ENCODE measurements at regions not wholly inside any gene's neighbourhood (a gene's known extent, or its start where the extent isn't known, plus 50 kb on each side); places are given as distances from the start of the nearest gene placed in this dataset.

DNA sequence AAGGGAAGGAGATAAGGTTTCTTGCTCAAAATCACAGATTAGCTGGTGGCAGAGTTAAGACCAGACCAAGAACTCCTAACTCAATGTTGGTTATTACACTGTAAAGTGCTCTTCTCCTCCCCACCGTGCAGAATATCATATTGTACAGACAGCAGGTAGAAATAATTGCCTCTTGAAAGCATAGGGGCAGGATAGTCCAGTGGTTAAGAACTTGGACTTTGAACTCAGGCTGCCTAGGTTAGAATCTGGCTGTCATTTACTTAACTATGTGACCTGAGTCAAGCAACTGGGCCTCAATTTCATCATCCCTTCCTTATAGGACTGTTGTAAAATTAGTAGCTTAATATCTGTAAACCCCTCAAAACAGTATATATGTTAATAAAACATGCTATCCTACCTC, 114.9 kb upstream of the HIVEP3 start:
- DNase-seq, result no peak

DNA sequence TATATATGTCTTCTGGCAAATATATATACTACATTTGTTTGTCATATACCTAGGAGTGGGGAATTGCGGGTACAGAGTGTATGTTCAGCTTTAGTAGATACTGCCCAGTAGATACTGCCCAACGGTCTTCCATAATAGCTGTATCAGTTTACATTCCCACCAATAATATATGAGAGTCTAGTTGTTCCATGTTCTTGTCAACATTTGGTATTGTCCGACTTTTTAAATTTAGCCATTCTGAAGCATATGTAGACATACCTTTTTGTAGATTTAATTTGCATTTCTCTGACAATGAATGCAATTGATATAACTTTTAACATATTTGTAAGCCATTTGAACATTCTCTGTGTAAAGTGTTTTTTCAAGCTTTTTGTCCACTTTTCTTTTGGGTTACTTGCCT, 99.0 kb upstream of the HIVEP3 start:
- no peak for DNase-seq

DNA sequence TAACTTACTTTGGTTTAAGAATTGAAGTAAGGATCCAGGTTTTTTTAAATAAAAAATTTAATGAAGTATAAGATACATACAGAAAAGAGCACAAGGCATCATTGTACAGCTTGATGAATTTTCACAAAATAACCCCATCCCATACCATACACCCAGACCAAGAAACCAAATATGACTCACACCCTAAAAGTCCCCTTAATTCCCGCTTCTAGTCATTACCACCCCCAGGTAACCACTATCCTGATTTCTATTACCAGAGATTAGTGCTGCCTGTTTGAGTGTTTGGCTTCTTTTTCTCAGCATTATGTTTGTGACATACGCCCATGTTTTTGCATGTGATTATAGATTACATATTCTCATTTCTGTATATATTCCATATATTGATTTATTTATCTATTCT, 98.5 kb upstream of the HIVEP3 start:
- DNase-seq, result no peak

DNA sequence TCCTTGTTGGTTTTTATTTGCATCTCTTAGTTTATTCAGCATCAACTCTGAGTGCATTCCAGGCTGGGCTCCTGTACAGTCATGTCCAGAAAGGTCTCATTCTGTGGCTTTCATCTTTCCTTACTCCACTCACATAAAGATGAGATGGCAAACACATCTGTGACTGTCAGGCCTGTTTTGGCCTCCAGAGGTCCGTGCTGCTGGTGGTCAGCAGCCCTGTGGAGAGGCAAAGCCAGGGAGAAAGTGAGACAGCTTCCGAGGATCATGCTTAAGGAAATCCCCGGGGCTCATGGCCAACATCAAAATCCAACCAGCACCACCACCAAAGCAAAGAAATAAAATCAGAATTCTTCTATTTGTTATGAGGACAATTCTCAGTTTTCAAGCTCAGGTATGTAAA, 96.1 kb upstream of the HIVEP3 start:
- no peak for DNase-seq

DNA sequence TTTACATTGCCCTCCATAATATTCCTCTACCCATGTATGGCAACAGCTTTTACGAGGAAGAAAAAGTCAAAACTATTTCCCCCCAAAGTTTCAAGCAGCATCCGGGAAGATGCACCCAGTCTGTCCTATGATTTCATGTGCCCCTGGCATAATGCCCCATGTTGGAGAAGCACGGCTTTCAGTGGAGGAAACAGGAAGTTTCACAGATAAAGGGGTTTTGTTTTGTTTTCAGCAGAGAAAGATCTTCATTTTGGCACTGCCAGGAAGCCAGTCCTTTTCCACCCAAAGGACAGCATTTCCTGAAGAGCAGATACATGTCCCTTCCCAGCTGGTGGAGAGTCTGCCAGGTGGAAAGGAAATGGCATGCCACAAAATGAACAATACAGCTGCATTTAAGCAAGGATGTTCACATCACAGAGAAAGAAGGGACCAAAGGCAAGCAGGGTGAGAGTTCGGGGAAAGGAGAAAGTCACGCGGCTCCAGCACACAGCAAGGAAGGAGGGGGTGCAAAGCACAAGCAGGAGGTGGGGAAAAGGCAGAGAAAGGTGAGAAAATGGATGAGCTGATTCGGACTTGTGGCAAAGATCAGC, 95.3 kb upstream of the HIVEP3 start:
- no peak for DNase-seq

DNA sequence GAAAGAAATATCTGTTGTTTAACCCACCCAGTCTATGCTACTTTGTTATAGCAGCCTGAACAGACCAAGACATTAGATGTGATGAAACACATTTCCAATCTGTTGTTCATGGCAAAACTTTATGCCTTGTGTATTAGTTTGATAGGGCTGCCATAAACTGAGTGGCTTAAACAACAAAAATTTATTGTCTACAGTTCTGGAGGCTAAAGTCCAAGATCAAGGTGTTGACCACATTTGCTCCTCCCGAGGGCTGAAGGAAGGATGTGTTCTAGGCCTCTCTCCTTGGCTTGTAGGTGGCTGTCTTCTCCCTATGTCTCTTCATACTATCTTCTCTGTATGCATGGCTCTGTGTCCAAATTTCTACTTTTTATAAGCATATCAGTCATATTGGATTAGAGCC, 94.1 kb upstream of the HIVEP3 start:
- DNase-seq, result no peak

DNA sequence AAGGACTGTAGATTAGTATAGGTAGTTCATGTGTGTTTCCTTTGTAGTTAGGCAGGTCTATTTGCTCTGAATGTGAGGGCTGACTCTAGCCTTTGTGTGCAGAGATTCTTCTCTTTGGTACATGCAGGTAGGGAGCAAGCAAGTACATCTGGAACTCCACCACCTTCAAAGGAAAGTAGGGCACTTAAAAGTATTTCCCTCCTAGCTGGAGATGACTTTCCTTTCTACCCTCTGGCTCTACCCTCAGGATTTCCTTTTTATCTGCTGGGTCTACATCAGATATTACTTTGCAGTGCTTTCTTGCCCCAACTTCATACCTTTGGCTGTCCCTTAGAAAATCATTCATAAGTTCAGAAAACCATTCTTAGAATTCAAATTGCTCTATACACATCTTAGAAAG, 91.7 kb upstream of the HIVEP3 start:
- DNase-seq, result no peak

DNA sequence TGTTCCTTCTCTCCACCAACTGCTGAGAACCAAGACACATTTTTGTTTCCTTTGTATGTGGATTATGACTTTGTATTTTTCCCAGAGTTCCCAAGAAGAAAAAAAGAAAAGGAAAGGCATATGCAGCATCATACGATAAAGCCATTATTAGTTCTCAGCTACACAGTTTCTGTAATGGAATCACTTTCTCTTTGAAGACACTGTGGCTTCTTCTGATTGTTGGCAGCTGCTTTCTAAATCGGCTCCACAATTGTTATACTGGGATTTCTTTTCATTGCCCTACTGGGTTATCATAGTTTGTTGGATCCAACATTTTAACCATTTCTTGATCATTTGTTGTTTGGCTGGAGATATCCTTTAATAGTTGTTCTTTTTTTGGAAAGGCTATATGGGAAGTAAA, 89.5 kb upstream of the HIVEP3 start:
- DNase-seq, result no peak

DNA sequence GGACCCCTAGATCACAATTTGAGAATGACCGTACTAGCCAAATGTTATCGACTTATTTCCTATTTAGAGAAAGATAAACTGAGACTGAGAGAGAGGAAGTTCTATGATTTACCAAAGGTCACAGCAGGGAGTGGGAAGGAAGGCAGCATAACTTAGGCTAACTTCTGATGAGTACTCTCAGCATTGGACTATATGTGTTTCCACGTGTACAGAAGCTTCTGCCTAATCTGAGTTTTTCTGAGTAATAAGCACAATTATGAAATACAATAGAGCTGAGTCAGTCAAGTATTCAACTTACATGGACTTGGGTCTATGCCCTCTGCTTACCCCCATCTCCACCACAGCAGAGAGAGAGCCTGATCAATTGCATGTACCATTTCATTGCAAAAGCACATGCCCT, 88.1 kb upstream of the HIVEP3 start:
- DNase-seq, result no peak

DNA sequence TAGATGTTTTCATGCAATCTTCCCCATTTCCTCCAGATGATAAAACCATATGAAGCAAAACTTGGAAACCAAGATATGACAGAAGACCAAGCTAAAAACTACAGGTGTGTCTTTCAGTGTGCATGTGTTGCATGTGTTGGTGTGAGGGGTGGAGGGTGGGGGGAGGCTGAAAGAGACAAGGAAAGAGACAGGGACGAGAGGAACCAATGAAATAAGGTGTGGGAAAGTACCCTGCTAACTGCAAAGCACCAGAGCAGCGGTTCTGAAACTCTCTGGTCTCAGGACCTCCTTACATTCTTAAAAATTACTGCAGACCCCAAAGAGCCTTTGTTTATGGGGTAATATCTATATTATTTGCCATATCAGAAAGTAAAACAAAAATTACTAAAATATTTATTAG, 87.4 kb upstream of the HIVEP3 start:
- no peak for DNase-seq

DNA sequence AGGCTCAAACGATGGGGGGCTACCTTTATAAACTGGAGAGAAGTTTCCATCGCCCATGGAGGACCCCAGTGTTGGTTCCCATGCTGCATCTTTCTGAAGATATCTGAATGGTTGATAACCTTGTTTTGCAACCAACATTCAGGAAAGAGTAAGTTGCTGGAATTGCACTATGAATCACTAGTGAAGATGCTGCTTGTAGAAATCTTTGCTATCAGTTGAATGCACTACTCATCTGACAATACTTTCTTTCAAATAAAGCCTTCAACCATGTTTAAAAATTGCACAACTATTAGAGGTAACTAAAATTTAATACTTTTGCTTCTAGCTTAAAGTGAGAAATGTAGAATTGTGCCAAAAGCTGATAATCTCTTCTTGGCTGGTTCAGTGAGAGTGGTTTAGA, 86.8 kb upstream of the HIVEP3 start:
- no peak for DNase-seq

DNA sequence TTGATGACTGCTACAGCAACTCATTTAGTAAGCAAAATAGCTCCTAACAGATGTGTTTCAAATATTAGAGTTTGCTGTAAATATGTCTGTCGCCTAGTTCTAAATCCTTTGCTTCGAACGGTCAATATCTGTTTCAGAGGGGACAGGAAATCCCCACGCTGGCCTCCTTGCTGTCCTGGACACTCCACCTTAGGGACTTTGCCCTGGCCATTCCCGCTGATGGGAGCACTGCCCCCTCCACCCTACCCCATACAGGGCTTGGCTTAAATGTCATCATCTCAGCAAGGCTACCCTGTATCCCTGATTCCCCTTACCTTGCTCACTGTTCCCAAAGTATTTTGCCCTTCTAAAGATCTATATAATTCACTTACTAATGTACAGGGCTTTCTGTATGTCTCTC, 86.1 kb upstream of the HIVEP3 start:
- no peak for DNase-seq

DNA sequence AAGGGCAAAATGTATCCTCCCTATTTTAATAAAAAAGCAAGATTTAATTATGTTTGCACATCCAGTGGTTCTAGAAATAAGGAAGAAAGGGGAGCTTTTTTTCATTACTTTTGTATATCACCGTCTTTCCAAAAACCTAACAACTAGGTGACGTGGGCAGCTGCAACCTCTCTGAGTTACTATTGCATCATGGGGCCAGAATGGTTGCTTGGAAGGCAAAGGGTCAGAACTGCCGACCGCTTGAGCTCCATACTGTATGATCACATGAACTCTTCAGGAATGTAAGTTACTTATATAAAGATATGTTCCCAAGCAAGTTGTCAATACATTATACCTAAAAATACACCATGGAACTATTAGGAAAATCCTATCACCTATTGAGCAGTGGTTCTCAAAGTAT, 85.6 kb upstream of the HIVEP3 start:
- DNase-seq, result no peak

DNA sequence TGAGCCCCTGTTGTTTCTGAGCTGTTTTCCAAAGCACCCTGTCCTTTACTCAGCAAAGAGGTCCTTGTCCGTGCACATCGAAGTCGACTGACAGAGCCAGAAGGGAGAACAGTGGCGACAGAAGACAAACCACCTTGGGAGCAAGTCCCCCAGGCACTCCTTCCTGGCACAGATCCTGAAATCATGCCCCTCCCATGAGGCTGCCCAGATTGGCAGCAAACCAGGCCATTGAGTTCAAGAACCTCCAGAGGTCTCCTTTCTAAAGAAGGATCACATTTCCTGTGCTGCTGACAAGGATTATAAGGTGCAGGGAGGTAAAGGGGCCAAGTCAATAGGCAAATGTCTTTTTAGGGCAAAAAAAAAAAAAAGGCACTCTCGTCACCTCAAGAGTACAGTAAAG, 84.7 kb upstream of the HIVEP3 start:
- DNase-seq, result peak; percentile 78

DNA sequence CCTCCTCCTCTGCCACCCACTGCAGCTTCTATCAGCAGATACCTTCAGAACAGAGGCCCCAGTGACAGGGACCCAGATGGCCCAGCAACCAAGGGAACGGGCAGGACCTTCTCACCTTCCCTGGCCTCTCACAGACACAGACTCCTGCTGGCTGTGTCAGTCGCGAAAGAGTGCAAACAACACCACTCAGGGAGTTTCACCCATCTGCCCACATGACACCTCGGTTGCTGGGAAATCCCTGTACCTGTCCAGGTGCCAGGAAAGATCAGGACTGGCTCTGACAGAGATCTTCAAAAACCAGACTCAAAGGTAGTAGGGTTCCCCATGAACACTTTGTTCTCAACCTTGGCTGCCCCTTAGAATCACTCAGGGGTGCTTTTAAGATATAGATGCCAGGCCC, 83.5 kb upstream of the HIVEP3 start:
- DNase-seq, result no peak

DNA sequence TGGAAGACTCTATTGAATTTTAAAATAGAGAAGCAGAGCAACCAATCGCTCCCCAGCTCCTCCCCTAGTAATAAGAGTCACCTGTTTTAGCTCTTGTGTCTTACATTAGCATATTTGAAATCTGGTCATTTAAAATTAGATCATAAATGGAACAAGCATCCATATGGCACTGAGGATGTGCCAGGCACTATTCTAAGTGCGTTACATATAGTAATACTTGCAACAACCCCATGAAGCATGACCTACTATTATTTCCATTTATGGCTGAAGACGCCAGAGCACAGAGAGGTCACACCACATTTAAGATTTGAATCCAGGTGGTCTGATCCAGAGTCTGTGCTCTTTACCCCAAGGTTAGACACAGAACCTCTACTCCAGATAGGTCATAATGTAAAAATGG, 82.0 kb upstream of the HIVEP3 start:
- DNase-seq, result no peak

DNA sequence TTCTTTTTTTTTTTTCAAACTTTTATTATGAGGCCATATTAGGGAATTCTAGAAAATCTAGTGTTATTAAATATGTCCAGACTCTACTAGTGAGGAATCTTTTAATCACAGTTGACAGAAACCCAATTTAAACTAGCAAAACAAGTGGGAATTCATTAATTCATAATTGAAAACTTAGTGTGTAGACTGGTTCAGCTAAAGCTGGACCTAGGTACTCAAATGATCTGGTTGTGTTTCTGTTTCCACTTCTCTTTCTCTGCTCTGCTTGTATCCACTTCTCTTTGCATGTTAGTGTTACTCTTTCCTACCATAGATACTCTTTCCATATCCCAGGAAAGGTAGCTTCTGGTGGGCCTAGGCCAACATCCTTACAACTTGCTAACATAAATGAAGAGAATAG, 81.2 kb upstream of the HIVEP3 start:
- no peak for DNase-seq

DNA sequence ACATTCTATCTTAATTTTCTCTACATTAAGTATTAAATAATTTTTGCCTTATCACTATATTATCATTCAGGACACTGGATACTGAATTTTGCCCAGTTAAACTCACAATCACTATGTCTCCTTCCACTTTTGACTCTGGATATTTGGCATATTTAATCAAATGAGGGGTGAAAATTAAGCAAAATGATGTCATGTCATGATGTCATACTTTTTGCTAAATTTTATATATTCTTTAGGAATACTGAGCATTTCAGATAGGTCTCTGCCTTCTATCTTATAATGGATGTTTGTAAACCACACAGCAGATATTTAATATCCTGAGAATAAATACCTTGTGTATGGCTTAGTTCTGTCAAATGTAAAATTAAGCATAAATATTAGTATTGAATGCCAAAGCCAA, 79.5 kb upstream of the HIVEP3 start:
- no peak for DNase-seq

DNA sequence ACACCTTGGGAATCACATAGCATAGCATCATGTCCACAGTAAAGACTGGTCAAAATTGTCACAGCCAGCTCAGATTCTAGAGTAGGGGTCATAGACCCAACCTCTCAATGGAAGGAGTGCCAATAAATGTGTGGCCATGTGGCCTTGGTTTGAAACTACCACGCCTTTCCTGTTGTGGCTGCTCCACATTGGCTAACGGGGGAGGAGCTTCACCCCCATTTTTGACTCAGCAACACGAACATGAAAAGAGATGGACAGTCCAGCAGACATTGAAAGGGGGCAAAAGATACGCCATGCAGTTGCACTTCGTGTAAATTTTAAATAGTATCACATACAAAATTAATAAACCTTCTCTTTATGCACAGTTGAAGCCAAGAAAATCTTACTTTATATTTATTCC, 78.4 kb upstream of the HIVEP3 start:
- no peak for DNase-seq

DNA sequence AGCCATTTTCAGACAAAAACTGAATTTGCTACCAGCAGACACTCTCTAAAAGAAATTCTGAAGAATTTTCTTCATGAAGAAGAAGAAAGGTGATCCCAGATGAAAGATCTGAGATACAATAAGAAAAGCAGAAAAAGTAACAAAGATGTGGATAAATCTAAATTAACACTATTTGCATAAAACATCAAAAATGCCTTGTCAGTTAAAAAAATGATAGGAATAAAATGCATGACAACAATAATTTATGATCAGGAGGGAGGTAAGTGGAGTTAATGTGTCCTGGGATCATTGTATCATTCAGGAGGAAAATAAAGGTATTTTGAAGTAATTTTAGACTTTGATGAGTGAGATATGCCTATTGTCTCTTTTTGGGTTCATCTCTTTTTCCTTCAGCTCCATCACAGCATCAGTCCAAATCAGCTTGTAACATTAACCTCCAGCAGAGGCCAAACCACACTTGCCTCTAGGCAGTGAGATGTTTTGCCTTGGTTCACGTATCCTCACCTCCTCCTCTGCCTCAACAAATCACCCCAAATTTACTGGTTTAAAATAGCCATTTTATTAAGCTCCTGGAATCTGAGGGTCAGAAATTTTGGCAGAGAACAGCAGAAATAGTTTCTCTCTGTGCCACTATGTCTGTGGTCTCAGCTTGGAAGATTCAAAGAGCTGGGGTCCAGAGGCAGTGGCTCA, 76.9 kb upstream of the HIVEP3 start:
- DNase-seq, result no peak

DNA sequence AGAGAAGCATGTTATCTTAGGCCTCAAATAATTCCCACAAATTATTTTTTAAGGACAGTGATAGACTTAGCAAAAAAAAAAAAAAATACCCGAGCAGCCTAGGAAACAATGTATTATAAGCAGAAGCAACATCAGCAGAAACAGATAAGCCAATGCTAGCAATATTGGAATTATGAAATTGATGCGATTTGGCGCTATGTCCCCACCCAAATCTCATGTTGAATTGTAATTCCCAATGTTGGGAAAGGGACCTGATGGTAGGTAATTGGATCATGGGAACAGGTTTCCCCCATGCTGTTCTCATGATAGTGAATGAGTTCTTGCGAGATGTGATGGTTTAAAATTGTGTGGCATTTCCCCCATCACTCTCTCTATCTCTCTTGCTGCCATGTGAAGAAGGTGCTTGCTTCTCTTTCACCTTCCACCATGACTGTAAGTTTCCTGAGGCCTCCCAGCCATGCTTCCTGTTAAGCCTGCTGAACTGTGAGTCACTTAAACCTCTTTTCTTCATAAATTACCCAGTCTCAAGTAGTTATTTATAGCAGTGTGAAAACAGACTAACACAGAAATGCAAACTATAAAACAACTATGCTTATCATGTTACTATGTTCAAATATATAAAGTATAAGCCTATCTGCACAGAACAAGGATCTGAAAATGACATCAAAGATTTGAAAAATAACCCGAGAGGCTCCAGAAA, 75.6 kb upstream of the HIVEP3 start:
- DNase-seq, result no peak

DNA sequence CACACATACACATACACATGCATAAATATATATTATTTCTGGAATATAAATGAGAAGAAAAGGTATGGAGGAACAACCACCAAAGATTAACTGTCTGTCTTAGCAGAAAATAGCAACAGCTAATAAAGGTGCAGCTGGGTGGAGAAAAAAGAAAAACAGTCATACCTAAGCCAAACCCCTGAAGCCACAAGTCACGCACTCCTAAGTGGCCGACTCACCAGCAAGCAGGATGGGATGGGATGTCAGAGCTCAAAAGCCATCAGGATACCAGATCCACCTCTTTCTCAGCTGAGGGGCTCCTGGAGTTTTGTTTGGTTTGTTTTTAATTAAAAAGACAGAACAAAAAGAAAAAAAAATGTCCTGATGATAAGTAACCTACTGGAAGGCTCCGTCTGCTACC, 64.7 kb upstream of the HIVEP3 start:
- DNase-seq, result no peak

DNA sequence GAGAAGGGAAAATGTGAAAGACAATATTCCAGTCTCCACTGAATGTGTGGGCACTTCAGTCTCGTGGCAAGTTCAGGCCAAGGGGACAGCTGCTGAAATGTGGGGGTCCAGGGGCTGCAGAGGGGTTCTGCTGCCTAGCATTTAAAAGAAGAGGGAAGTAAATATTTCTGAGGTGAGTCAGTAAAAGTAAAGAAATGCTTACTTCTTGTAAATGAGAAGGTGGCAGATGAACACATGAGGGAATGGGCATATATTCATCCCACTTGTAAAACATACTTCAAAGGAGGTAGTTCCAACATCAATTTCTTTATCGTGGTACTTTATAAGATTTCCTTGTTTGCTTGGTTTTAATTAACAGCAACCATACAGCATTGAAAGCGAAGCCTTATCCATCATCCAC, 63.1 kb upstream of the HIVEP3 start:
- DNase-seq, result no peak

DNA sequence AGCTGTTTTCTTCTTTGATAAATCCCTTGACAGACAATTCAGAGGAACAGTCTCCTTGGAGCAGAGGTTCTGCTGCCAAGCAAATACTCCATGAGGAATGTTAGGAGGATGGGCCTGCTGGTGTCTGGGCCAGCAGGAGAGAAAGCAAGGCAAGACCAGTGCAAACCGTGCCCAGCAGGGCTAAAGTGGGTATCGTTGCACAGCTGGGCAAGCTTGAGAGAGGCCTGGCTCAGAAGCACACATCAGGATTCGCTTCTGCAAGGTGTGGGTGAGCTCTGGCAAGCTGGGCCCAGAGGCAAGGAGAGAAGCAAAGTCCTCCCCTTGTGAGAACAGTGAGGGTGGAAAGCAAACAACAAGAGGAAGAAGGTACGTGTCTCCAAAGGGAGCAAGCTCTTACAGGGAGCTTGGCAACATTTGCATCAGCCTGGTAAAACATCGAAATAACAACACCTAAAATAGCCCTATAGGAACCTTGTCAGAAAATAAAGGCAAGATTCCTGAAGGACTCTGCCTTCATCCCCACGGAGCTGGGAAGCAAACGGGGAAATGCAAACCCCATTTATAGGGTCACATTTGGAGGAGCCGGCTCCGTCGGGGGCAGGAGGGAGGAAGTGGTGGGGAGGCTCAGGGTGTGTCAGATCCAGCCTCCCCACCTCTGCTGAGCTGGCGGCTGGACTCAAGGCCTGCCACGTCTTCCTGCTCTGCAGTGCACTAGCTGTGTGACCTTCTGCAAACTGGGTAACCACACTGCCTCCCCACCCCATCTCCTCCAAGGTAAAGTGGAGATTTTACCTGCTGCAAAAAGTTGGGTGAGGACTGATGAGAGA, 62.3 kb upstream of the HIVEP3 start:
- DNase-seq, result no peak

All from NCI-H1092 treated with DMSO at 0.1 percent for 48 hours (cell line).